AG04450 (cell line): ENCODE measurements at regions not wholly inside any gene's neighbourhood (a gene's known extent, or its start where the extent isn't known, plus 50 kb on each side); places are given as distances from the start of the nearest gene placed in this dataset.

Experiments
- CTCF ChIA-PET: fragments of 300-600, 350-600 bp; formaldehyde crosslinking; extraction: SDS; loops from one replicate; lab custom pipeline; 2022; ENCODE audit warnings: antibody characterized with exemption, inconsistent platforms; lab: Charles Lee
- POLR2A ChIA-PET: fragments of 350-600 bp; formaldehyde crosslinking; extraction: SDS; loops from one replicate; lab custom pipeline; 2021; ENCODE audit warnings: antibody characterized with exemption, inconsistent platforms; lab: Yijun Ruan, JAX
- DNase-seq: peaks from one replicate; pipeline ENCODE4 v3.0.0-alpha.2; 2011; ENCODE audit warnings: low read depth, low spot score
- H3K27ac ChIP-seq: one replicate; pipeline ENCODE4 v1.5.1; 2012; ENCODE audit warnings: low read depth, low read length, control low read depth
- H3K27me3 ChIP-seq: one replicate; pipeline ENCODE4 v1.6.0; 2012; ENCODE audit warnings: low read length; ENCODE audit not compliant: control insufficient read depth, insufficient read depth
- H3K4me3 ChIP-seq: 2 replicates; pipeline ENCODE4 v1.5.1; 2011; ENCODE audit warnings: mild to moderate bottlenecking, low read depth, low read length, control low read depth
- H3K9me3 ChIP-seq: 2 replicates; pipeline ENCODE4 v1.5.1; 2012; ENCODE audit warnings: low read length; ENCODE audit not compliant: control insufficient read depth, insufficient read depth
- TF ChIP-seq, protein P1 (sequence below): IDR thresholded peaks from 2 replicates; pipeline ENCODE4 v1.5.1; 2011; ENCODE audit warnings: low read depth, low read length, control low read depth, inconsistent platforms

DNA sequence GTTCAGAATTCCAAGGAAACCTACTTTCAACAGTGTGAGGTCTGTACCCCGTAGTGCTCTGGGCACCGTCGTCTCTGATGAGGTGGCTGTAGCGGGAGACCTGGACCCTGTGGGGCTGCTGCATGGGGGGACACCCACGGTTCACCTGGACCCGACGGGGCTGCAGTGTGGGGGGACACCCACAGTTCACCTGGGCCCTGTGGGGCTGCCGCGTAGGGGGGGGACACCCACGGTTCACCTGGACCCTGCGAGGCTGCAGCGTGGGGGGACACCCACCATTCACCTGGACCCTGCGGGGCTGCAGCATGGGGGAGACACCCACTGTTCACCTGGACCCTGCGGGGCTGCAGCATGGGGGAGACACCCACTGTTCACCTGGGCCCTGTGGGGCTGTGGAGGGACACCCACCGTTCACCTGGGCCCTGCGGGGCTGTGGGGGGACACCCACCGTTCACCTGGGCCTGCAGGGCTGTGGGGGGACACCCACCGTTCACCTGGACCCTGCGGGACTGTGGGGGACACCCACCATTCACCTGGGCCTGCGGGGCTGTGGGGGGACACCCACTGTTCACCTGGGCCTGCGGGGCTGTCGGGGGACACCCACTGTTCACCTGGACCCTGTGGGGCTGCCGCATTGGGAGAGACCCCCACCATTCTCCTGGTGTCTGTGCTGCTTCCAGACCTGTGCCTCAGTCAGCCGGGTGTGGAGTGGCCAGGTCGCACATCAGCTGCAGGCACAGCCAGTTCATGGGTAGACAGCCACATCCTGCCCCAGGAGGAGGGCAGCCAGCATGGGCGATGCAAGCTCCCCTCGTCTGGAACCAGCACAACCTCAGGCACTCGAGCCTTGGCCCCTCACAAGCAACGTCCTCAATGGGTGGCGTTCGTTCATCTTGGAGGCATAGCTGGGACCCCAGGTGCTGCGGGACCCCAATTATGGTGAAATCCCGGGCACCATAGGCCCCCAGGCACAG is 114.5 kb downstream of the TMEM18 start:
- CTCF ChIA-PET: no interaction called here
- H3K9me3 ChIP-seq: peaks cover 67% of the 10 kb centered on the region
- H3K27ac ChIP-seq: no peak overlapping the region
- POLR2A ChIA-PET: no interaction called here
- TF ChIP-seq, protein P1, sequence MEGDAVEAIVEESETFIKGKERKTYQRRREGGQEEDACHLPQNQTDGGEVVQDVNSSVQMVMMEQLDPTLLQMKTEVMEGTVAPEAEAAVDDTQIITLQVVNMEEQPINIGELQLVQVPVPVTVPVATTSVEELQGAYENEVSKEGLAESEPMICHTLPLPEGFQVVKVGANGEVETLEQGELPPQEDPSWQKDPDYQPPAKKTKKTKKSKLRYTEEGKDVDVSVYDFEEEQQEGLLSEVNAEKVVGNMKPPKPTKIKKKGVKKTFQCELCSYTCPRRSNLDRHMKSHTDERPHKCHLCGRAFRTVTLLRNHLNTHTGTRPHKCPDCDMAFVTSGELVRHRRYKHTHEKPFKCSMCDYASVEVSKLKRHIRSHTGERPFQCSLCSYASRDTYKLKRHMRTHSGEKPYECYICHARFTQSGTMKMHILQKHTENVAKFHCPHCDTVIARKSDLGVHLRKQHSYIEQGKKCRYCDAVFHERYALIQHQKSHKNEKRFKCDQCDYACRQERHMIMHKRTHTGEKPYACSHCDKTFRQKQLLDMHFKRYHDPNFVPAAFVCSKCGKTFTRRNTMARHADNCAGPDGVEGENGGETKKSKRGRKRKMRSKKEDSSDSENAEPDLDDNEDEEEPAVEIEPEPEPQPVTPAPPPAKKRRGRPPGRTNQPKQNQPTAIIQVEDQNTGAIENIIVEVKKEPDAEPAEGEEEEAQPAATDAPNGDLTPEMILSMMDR: no peak
- no peak overlapping the region for H3K4me3 ChIP-seq
- no peaks in the 10 kb centered on the region for H3K27me3 ChIP-seq
- DNase-seq: no peak

DNA sequence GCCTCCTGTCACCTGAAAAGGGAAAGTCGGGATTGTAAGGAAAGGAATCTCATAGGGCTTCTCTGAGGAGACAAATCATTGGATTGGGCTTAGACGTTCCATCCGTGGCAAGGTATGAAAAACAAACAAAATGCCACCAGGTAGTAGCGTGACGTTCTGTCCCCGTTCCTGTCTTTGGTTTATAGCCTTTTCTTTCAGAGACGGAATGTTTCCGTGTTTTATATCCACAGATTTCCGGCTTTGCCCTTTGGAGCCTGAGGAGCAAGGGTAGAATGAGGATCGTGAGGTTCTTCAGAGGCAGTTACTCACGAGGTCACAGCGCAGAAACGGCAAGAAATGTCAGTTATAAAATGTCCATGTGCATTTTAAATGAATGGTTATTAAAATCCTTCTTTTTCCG is 118.3 kb downstream of the TMEM18 start:
- CTCF ChIA-PET: no interaction called here
- Histone ChIP-seq H3K27ac (no peak overlapping the region), H3K4me3 (no peak overlapping the region), H3K27me3 (no peaks in the 10 kb centered on the region), H3K9me3 (peaks cover 66% of the 10 kb centered on the region)
- TF ChIP-seq, protein P1: no peak
- POLR2A ChIA-PET: no interaction called here
- no peak for DNase-seq

DNA sequence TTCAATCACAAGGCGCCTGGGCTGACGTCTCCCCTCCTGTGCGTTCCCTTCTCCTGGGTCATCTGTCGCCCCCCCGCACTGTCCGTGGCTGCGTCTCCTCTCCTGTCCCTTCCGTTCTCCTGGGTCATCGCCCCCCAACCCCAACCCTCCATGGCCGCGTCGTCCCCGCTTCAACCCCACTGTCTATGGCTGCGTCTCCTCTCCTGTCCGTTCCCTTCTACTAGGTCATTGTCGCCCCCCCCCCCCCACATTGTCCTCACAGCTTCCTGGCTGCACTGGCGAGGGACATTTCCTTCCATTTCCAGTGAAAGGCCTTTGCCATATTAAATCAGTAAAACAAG is 118.9 kb downstream of the TMEM18 start:
- TF ChIP-seq, protein P1: no peak
- DNase-seq: no peak
- Histone ChIP-seq H3K4me3 (no peak overlapping the region), H3K9me3 (peaks cover 65% of the 10 kb centered on the region), H3K27ac (no peak overlapping the region), H3K27me3 (no peaks in the 10 kb centered on the region)
- ChIA-PET CTCF (no interaction called here), POLR2A (no interaction called here)

DNA sequence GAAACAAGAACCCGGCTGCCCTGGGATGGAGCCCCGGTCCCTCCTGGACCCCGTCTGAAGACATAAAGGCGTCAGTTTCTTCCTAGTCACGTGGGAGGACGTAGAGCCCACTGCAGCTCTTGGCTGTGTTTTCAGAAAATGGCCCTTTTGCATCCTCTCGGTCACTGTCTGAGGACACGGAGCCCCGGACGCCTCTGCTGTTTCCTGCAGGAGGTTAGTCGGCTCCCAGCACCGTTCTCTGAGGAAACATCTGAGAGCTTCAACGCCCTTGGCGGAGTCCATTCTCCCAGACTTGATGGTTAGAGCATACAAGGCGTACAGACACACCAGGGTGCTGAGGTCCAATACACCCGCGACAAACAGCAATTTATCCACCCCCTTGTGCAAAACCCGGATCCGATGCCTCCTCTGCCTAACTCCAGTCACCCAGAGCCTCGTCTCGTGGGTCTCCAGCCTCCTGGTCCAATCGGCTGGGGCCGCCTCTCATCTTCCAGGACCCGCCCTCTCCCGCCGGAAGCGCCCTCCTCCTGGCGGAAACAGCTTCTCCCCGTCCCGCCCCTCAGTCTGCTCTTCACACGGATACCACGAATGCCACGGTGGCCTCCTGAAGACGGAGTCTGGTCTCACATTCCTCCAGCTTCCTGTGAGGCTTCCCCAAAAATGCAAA is 119.4 kb downstream of the TMEM18 start:
- TF ChIP-seq, protein P1: no peak
- ChIA-PET CTCF (no interaction called here), POLR2A (no interaction called here)
- Histone ChIP-seq H3K27me3 (no peaks in the 10 kb centered on the region), H3K9me3 (peaks cover 65% of the 10 kb centered on the region), H3K4me3 (no peak overlapping the region), H3K27ac (no peak overlapping the region)
- DNase-seq: no peak

DNA sequence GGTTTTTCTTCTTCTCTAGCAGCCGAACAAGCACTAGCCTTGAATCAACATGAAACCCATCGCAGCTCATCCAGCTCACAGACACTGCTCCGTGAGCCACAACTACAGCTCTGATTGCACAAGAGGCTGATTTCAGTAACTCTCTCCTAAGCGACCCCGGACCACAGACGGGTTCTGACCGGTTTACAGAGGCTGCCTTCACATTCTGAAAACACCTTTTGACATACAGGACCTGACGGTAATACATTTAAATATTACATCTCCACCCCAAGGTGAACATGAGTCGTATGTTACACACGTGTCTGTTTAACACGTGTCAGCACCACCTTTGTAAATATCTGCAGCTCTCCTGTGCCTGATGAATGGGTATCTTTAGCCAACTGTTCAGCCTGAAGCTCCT is 120.7 kb downstream of the TMEM18 start:
- CTCF ChIA-PET: no interaction called here
- POLR2A ChIA-PET: no interaction called here

More for the DNA sequence above, 120.7 kb downstream of the TMEM18 start:
- Histone ChIP-seq H3K27ac (no peak overlapping the region), H3K9me3 (peaks cover 71% of the 10 kb centered on the region), H3K27me3 (no peaks in the 10 kb centered on the region), H3K4me3 (no peak overlapping the region)
- TF ChIP-seq, protein P1: no peak
- DNase-seq: no peak
